Memory B cell (primary cell): ENCODE measurements at regions not wholly inside any gene's neighbourhood (a gene's known extent, or its start where the extent isn't known, plus 50 kb on each side); places are given as distances from the start of the nearest gene placed in this dataset.
"Not testable (repeated sequence)": the region's sequence is repeated elsewhere in the genome, so short reads cannot be mapped to it uniquely, and the experiment has no call there.

Source experiments
- ATAC-seq: fragments of 150-1000 bp; cut with Tn5 transposase; 2 replicates; pipeline ENCODE4 v1.10.0; 2021; ENCODE audit warnings: low read depth, mild to moderate bottlenecking, moderate library complexity
- DNase-seq, 2 donors: peaks; one replicate each; pipeline ENCODE4 v3.0.0; 2022; ENCODE audit warnings: low spot score in 2 of 2
- H3K27ac Mint-ChIP-seq: one replicate; pipeline ENCODE4 v1.8.0; 2022; ENCODE audit warnings: mild to moderate bottlenecking, moderate library complexity, mixed read lengths
- H3K27me3 Mint-ChIP-seq: one replicate; pipeline ENCODE4 v1.8.0; 2022; ENCODE audit warnings: mixed read lengths
- H3K36me3 Mint-ChIP-seq: one replicate; pipeline ENCODE4 v1.8.0; 2022; ENCODE audit warnings: mild to moderate bottlenecking, mixed read lengths
- H3K4me1 Mint-ChIP-seq: one replicate; pipeline ENCODE4 v1.8.0; 2022; ENCODE audit warnings: mixed read lengths
- H3K4me3 Mint-ChIP-seq: one replicate; pipeline ENCODE4 v1.8.0; 2022; ENCODE audit warnings: mild to moderate bottlenecking, moderate library complexity, mixed read lengths
- H3K9me3 Mint-ChIP-seq: one replicate; pipeline ENCODE4 v1.8.0; 2022; ENCODE audit warnings: mixed read lengths

GRCh38 chr4:66489370-66489769 is 819.1 kb upstream of the EPHA5 start:
- ATAC-seq (no peak), DNase-seq (no peak)
- H3K27me3 Mint-ChIP-seq = no peaks in the 10 kb centered on the region
- no peaks in the 10 kb centered on the region for H3K4me1 Mint-ChIP-seq
- no peaks in the 10 kb centered on the region for H3K36me3 Mint-ChIP-seq
- no peaks in the 10 kb centered on the region for H3K9me3 Mint-ChIP-seq
- no peak overlapping the region for H3K4me3 Mint-ChIP-seq
- H3K27ac Mint-ChIP-seq = no peak overlapping the region

- Mint-ChIP-seq H3K4me1 (no peaks in the 10 kb centered on the region), H3K27ac (no peak overlapping the region), H3K27me3 (no peaks in the 10 kb centered on the region), H3K9me3 (no peaks in the 10 kb centered on the region), H3K36me3 (no peaks in the 10 kb centered on the region), H3K4me3 (no peak overlapping the region)
- no peak for DNase-seq
- no peak for ATAC-seq
These were observed 815.8 kb upstream of the EPHA5 start for GRCh38 chr4:66486068-66486467.

DNA sequence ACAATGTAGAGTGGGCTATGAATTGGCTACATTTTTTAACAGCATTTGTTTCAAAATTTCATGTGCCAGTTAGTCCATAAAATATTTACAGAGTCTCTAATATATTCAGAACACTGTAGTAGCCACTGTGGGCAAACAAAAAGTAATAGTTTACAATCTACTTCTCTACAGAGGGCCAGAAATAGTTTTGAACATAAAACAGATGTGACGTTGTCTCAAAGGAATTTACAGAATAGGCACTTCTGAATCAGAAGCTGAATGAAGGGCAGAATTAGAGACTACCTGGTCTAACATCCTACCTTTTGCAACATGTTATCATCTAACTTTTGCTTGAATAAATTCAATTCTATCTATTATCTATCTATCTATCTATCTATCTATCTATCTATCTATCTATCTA is 811.9 kb upstream of the EPHA5 start:
- H3K27ac Mint-ChIP-seq = no peak overlapping the region
- H3K27me3 Mint-ChIP-seq = no peaks in the 10 kb centered on the region
- no peaks in the 10 kb centered on the region for H3K4me1 Mint-ChIP-seq
- ATAC-seq (no peak), DNase-seq (no peak)
- H3K9me3 Mint-ChIP-seq = peaks cover 3% of the 10 kb centered on the region
- H3K36me3 Mint-ChIP-seq = no peaks in the 10 kb centered on the region
- no peak overlapping the region for H3K4me3 Mint-ChIP-seq

DNA sequence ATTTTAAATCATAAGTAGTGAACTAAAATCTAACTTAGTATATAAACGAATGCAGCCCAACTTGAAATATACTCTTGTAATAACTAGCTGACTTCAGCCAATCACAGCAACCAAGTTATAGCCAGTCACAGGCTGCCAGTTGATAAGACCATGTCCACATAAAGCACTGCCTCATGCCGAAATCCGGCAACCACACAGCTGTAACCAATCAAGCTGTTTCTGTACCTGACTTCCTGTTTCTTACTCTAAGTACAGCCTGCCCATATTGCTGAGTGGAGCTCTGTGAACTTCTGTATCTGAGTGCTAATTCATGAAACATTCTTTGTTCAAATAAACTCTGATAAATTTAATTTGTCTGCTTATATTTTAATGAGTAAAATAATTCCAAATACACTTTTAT is 805.3 kb upstream of the EPHA5 start:
- Mint-ChIP-seq H3K27ac (no peak overlapping the region), H3K4me3 (no peak overlapping the region), H3K36me3 (no peaks in the 10 kb centered on the region), H3K27me3 (no peaks in the 10 kb centered on the region), H3K9me3 (peaks cover 5% of the 10 kb centered on the region), H3K4me1 (no peaks in the 10 kb centered on the region)
- DNase-seq = no peak
- no peak for ATAC-seq

DNA sequence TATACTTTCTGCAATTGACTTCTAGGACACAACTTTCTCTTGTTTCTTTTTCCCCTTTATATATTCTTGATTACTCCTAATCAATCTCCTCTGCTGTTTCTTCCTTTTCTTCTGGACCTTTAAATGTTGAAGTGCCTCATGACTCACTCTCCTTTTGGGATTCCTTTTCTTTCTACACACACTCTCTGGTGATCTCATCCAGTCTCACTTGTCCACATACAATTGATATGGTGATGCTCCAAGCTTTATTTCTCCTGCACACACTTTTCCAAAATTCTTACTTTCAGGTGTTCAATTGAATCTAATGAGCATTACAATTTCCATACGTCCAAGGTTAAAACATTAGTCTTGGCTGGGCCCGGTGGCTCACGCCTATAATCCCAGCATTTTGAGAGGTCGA is 794.8 kb upstream of the EPHA5 start:
- Mint-ChIP-seq H3K4me3 (no peak overlapping the region), H3K27me3 (no peaks in the 10 kb centered on the region), H3K4me1 (no peaks in the 10 kb centered on the region), H3K36me3 (no peaks in the 10 kb centered on the region), H3K9me3 (peaks cover 9% of the 10 kb centered on the region), H3K27ac (no peak overlapping the region)
- DNase-seq (no peak), ATAC-seq (no peak)

GRCh38 chr4:66462890-66463289 is 792.6 kb upstream of the EPHA5 start:
- H3K4me3 Mint-ChIP-seq, H3K4me1 Mint-ChIP-seq, ATAC-seq, DNase-seq, H3K36me3 Mint-ChIP-seq, H3K27ac Mint-ChIP-seq, H3K27me3 Mint-ChIP-seq: not testable (repeated sequence)
- peaks cover 10% of the 10 kb centered on the region for H3K9me3 Mint-ChIP-seq

- no peaks in the 10 kb centered on the region for H3K36me3 Mint-ChIP-seq
- DNase-seq (no peak), ATAC-seq (no peak)
- peaks cover 2% of the 10 kb centered on the region for H3K9me3 Mint-ChIP-seq
- H3K4me3 Mint-ChIP-seq = no peak overlapping the region
- no peak overlapping the region for H3K27ac Mint-ChIP-seq
- no peaks in the 10 kb centered on the region for H3K4me1 Mint-ChIP-seq
- H3K27me3 Mint-ChIP-seq = no peaks in the 10 kb centered on the region
These were observed 781.5 kb upstream of the EPHA5 start for GRCh38 chr4:66451741-66452140.

DNA sequence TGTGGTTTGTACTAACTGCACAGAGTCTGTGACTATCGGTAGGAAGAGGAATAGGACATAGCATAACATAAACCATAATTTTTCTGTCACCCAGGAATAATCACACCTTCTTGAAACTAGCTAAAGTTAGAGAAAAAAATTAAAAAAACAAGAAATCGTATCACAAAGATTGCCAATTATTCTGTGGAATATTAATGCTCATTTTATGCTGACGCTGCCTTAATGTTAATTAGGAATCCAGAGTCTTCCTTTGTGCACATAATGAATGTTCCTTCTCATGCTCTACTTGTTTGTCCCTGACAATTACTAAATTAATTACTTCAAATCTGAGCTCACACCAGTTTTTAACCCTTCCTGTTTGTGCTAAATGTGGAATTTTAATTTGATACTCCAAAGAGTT is 772.7 kb upstream of the EPHA5 start:
- Mint-ChIP-seq H3K27me3 (no peaks in the 10 kb centered on the region), H3K27ac (no peak overlapping the region), H3K4me3 (no peak overlapping the region), H3K4me1 (no peaks in the 10 kb centered on the region), H3K36me3 (no peaks in the 10 kb centered on the region), H3K9me3 (peaks cover 4% of the 10 kb centered on the region)
- DNase-seq = no peak
- no peak for ATAC-seq

- Mint-ChIP-seq H3K27ac (no peak overlapping the region), H3K4me1 (no peaks in the 10 kb centered on the region)
- no peak for ATAC-seq
These were observed 769.2 kb upstream of the EPHA5 start for GRCh38 chr4:66439508-66439907.

DNA sequence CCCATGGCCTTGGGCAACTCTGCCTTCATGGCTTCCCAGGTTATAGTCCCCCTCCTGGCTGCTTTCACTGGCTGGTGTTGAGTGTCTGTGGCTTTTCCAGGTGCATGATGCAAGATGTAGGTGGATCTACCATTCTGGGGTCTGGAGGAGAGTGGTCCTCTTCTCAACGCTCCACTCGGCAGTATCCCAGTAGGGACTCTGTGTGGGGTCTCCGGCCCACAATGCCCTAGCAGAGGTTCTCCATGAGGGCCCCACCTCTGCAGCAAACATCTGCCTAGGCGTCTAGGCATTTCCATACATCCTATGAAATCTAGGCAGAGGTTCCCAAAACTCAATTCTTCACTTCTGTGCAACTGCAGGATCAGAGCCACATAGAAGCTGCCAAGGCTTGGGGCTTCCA is 763.4 kb upstream of the EPHA5 start:
- DNase-seq = no peak
- ATAC-seq = no peak
- Mint-ChIP-seq H3K27me3 (no peaks in the 10 kb centered on the region), H3K36me3 (no peaks in the 10 kb centered on the region), H3K4me3 (no peak overlapping the region), H3K9me3 (peaks cover 10% of the 10 kb centered on the region), H3K27ac (no peak overlapping the region), H3K4me1 (no peaks in the 10 kb centered on the region)

More at GRCh38 chr4:66439508-66439907, 769.2 kb upstream of the EPHA5 start:
- Mint-ChIP-seq H3K36me3 (no peaks in the 10 kb centered on the region), H3K4me3 (no peak overlapping the region), H3K27me3 (no peaks in the 10 kb centered on the region), H3K9me3 (peaks cover 5% of the 10 kb centered on the region)
- DNase-seq = no peak

GRCh38 chr4:66430856-66431255 is 760.6 kb upstream of the EPHA5 start:
- no peaks in the 10 kb centered on the region for H3K4me1 Mint-ChIP-seq
- no peak for ATAC-seq
- DNase-seq = no peak
- no peak overlapping the region for H3K4me3 Mint-ChIP-seq
- no peaks in the 10 kb centered on the region for H3K36me3 Mint-ChIP-seq
- peaks cover 7% of the 10 kb centered on the region for H3K9me3 Mint-ChIP-seq
- H3K27me3 Mint-ChIP-seq = no peaks in the 10 kb centered on the region
- H3K27ac Mint-ChIP-seq = no peak overlapping the region

DNA sequence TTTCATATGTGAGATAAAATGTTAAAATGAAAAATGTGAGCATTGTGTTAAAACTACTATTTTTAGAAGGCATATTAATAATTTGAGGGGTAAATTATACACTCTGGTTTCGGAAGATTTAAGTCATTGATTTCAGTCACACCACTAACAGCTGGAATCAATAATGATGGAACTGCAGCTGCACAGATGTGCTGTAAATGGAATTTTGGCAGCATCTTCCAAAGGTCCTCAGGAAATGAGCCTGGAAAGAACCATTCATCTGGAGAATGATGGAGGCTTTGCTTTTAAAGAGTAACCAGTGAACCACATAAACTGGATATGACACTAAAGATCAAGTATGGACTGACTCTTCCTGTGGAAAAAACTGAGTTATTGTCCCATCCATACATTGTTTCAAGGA is 759.0 kb upstream of the EPHA5 start:
- DNase-seq = no peak
- no peak for ATAC-seq
- peaks cover 3% of the 10 kb centered on the region for H3K9me3 Mint-ChIP-seq
- no peak overlapping the region for H3K27ac Mint-ChIP-seq
- H3K36me3 Mint-ChIP-seq = no peaks in the 10 kb centered on the region
- H3K4me1 Mint-ChIP-seq = no peaks in the 10 kb centered on the region
- H3K27me3 Mint-ChIP-seq = no peaks in the 10 kb centered on the region
- H3K4me3 Mint-ChIP-seq = no peak overlapping the region

GRCh38 chr4:66416425-66416824 is 746.1 kb upstream of the EPHA5 start:
- H3K9me3 Mint-ChIP-seq = peaks cover 11% of the 10 kb centered on the region
- H3K4me3 Mint-ChIP-seq = no peak overlapping the region
- no peak for ATAC-seq
- DNase-seq = no peak
- H3K27me3 Mint-ChIP-seq = no peaks in the 10 kb centered on the region
- H3K27ac Mint-ChIP-seq = no peak overlapping the region
- H3K36me3 Mint-ChIP-seq = no peaks in the 10 kb centered on the region
- H3K4me1 Mint-ChIP-seq = no peaks in the 10 kb centered on the region

- ATAC-seq (no peak), DNase-seq (no peak)
- H3K4me3 Mint-ChIP-seq = no peak overlapping the region
- no peak overlapping the region for H3K27ac Mint-ChIP-seq
- peaks cover 3% of the 10 kb centered on the region for H3K9me3 Mint-ChIP-seq
- H3K4me1 Mint-ChIP-seq = no peaks in the 10 kb centered on the region
- no peaks in the 10 kb centered on the region for H3K36me3 Mint-ChIP-seq
- no peaks in the 10 kb centered on the region for H3K27me3 Mint-ChIP-seq
These were observed 733.9 kb upstream of the EPHA5 start for GRCh38 chr4:66404141-66404540.

- no peak for ATAC-seq
- no peaks in the 10 kb centered on the region for H3K27me3 Mint-ChIP-seq
- peaks cover 1% of the 10 kb centered on the region for H3K9me3 Mint-ChIP-seq
- no peak for DNase-seq
- no peak overlapping the region for H3K4me3 Mint-ChIP-seq
- no peak overlapping the region for H3K27ac Mint-ChIP-seq
- H3K36me3 Mint-ChIP-seq = no peaks in the 10 kb centered on the region
- no peaks in the 10 kb centered on the region for H3K4me1 Mint-ChIP-seq
These were observed 706.6 kb upstream of the EPHA5 start for GRCh38 chr4:66376921-66377320.

GRCh38 chr4:66376396-66376795 is 706.1 kb upstream of the EPHA5 start:
- H3K9me3 Mint-ChIP-seq = peaks cover 1% of the 10 kb centered on the region
- H3K27me3 Mint-ChIP-seq = no peaks in the 10 kb centered on the region
- H3K36me3 Mint-ChIP-seq = no peaks in the 10 kb centered on the region
- no peak for DNase-seq
- no peak overlapping the region for H3K4me3 Mint-ChIP-seq
- H3K27ac Mint-ChIP-seq = no peak overlapping the region
- ATAC-seq = no peak
- no peaks in the 10 kb centered on the region for H3K4me1 Mint-ChIP-seq
